Transverse colon (tissue), 4 donors: ENCODE measurements at regions not wholly inside any gene's neighbourhood (a gene's known extent, or its start where the extent isn't known, plus 50 kb on each side); places are given as distances from the start of the nearest gene placed in this dataset.

Experiments used
- CTCF ChIP-seq, 5 experiments: fragments of 200-600 bp in 3 of 5; fragments of 450-650 bp in 2 of 5; sonication (generic) in 3 of 5; IDR thresholded peaks; 1 replicate in 2 of 5; 2 replicates in 3 of 5; pipeline ENCODE4 v1.5.1; 2016 to 2017; ENCODE audit warnings: antibody characterized with exemption in 5 of 5, inconsistent platforms in 3 of 5, mild to moderate bottlenecking in 2 of 5, moderate library complexity in 1 of 5
- POLR2A ChIP-seq: fragments of 450-650 bp; IDR thresholded peaks from one replicate; pipeline ENCODE4 v1.6.1; 2016; ENCODE audit warnings: antibody characterized with exemption, mild to moderate bottlenecking, moderate library complexity
- POLR2AphosphoS5 ChIP-seq, 3 donors: sonication (generic); formaldehyde crosslinking; IDR thresholded peaks; one replicate each; pipeline ENCODE4 v1.6.1; 2016; ENCODE audit warnings: antibody characterized with exemption in 3 of 3

- TF ChIP-seq CTCF (IDR thresholded peaks at IDR 0.05) (no peak), POLR2A (no peak), POLR2AphosphoS5 (IDR thresholded peaks at IDR 0.05) (no peak)
These were observed 144.4 kb upstream of the ITGA6 start for GRCh38 chr2:172282944-172283343.
